HEK293 (cell line): ENCODE measurements at regions not wholly inside any gene's neighbourhood (a gene's known extent, or its start where the extent isn't known, plus 50 kb on each side); places are given as distances from the start of the nearest gene placed in this dataset.

Source experiments
- CTCF ChIA-PET: fragments of 350-600 bp; formaldehyde crosslinking; extraction: SDS; loops from one replicate; lab custom pipeline; 2021; ENCODE audit warnings: antibody characterized with exemption; lab: Yijun Ruan, JAX
- POLR2A ChIA-PET: fragments of 300-600 bp; formaldehyde crosslinking; extraction: SDS; loops from one replicate; lab custom pipeline; 2020; ENCODE audit warnings: antibody characterized with exemption, inconsistent platforms; lab: Yijun Ruan, JAX
- H3K27ac ChIP-seq: fragments of 200-500 bp; sonication (Bioruptor generic); 2 replicates; pipeline ENCODE4 v1.5.1; 2014; ENCODE audit warnings: low read depth, low read length, control low read depth, inconsistent platforms; ENCODE audit errors: extremely low read depth
- H3K36me3 ChIP-seq, 2 experiments: fragments of 200-500 bp in 1 of 2; sonication (Bioruptor generic) in 1 of 2; 1 replicate in 1 of 2; 2 replicates in 1 of 2; pipeline ENCODE4 v1.5.1; 2014 to 2017; ENCODE audit warnings: inconsistent platforms in 2 of 2, low read length in 2 of 2; ENCODE audit not compliant: control insufficient read depth in 2 of 2, insufficient read depth in 1 of 2
- H3K4me1 ChIP-seq: fragments of 200-500 bp; sonication (Bioruptor generic); 2 replicates; pipeline ENCODE4 v1.5.1; 2014; ENCODE audit warnings: mild to moderate bottlenecking, low read length, inconsistent platforms; ENCODE audit not compliant: control insufficient read depth, insufficient read depth
- H3K4me3 ChIP-seq: 2 replicates; pipeline ENCODE4 v1.5.1; 2011; ENCODE audit warnings: low read depth, mild to moderate bottlenecking, control low read depth, low read length, moderate library complexity
- H3K9me3 ChIP-seq: fragments of 200-500 bp; sonication (Bioruptor generic); 2 replicates; pipeline ENCODE4 v1.5.1; 2014; ENCODE audit warnings: low read depth, low read length, inconsistent platforms; ENCODE audit not compliant: control insufficient read depth, insufficient read depth
- BCL11A ChIP-seq: fragments of 450-650 bp; formaldehyde crosslinking; IDR thresholded peaks from 2 replicates; pipeline ENCODE4 v1.5.1; 2016; ENCODE audit warnings: low read depth, missing biosample characterization, missing genetic modification characterization
- FEZF1 ChIP-seq: fragments of 450-650 bp; formaldehyde crosslinking; IDR thresholded peaks from 2 replicates; pipeline ENCODE4 v1.5.1; 2016; ENCODE audit warnings: missing biosample characterization, missing genetic modification characterization
- GFI1B ChIP-seq: fragments of 450-650 bp; formaldehyde crosslinking; IDR thresholded peaks from 2 replicates; pipeline ENCODE4 v1.5.1; 2016; ENCODE audit warnings: missing biosample characterization, missing genetic modification characterization
- GLI2 ChIP-seq: fragments of 450-650 bp; formaldehyde crosslinking; IDR thresholded peaks from 2 replicates; pipeline ENCODE4; 2017; ENCODE audit warnings: missing biosample characterization, missing genetic modification characterization, low read depth, borderline replicate concordance
- HOXD13 ChIP-seq: sonication (generic); formaldehyde crosslinking; IDR thresholded peaks from 2 replicates; pipeline ENCODE4 v1.8.0; 2022; ENCODE audit warnings: missing genetic modification reagents, borderline replicate concordance
- IKZF3 ChIP-seq: fragments of 450-650 bp; IDR thresholded peaks from 2 replicates; pipeline ENCODE4 v1.5.0; 2018; ENCODE audit warnings: missing biosample characterization, mild to moderate bottlenecking, missing genetic modification characterization, moderate library complexity
- INSM2 ChIP-seq: fragments of 450-650 bp; formaldehyde crosslinking; IDR thresholded peaks from 2 replicates; pipeline ENCODE4 v1.5.1; 2016; ENCODE audit warnings: missing biosample characterization, missing genetic modification characterization
- KLF10 ChIP-seq: fragments of 450-650 bp; IDR thresholded peaks from 2 replicates; pipeline ENCODE4 v1.5.1; 2018; ENCODE audit warnings: missing biosample characterization, mild to moderate bottlenecking, missing genetic modification characterization
- TCF7L2 ChIP-seq: IDR thresholded peaks from 2 replicates; pipeline ENCODE4 v1.6.1; 2011; ENCODE audit warnings: low read depth, mild to moderate bottlenecking, inconsistent platforms, low read length, moderate library complexity, borderline replicate concordance
- ZBTB8A ChIP-seq: fragments of 450-650 bp; formaldehyde crosslinking; IDR thresholded peaks from 2 replicates; pipeline ENCODE4 v1.5.1; 2016; ENCODE audit warnings: missing biosample characterization, missing genetic modification characterization
- ZEB2 ChIP-seq: fragments of 450-650 bp; formaldehyde crosslinking; IDR thresholded peaks from 2 replicates; pipeline ENCODE4 v1.5.1; 2016; ENCODE audit warnings: missing biosample characterization, missing genetic modification characterization
- ZNF112 ChIP-seq: fragments of 450-650 bp; formaldehyde crosslinking; IDR thresholded peaks from 2 replicates; pipeline ENCODE4 v1.5.0; 2017; ENCODE audit warnings: missing biosample characterization, missing genetic modification characterization
- ZNF157 ChIP-seq: fragments of 450-650 bp; formaldehyde crosslinking; IDR thresholded peaks from 2 replicates; pipeline ENCODE4 v1.5.1; 2016; ENCODE audit warnings: missing biosample characterization, missing genetic modification characterization
- ZNF174 ChIP-seq: fragments of 450-650 bp; formaldehyde crosslinking; IDR thresholded peaks from 2 replicates; pipeline ENCODE4 v1.5.0; 2017; ENCODE audit warnings: missing biosample characterization, mild to moderate bottlenecking, missing genetic modification characterization
- ZNF19 ChIP-seq: fragments of 450-650 bp; formaldehyde crosslinking; IDR thresholded peaks from 2 replicates; pipeline ENCODE4; 2016; ENCODE audit warnings: missing biosample characterization, missing genetic modification characterization, low read depth
- ZNF202 ChIP-seq: fragments of 450-650 bp; formaldehyde crosslinking; IDR thresholded peaks from 2 replicates; pipeline ENCODE4 v1.5.1; 2016; ENCODE audit warnings: missing biosample characterization, missing genetic modification characterization, borderline replicate concordance
- ZNF354C ChIP-seq: fragments of 450-650 bp; formaldehyde crosslinking; IDR thresholded peaks from 2 replicates; pipeline ENCODE4 v1.5.1; 2016; ENCODE audit warnings: missing biosample characterization, missing genetic modification characterization, low read depth, borderline replicate concordance
- ZNF398 ChIP-seq: fragments of 450-650 bp; formaldehyde crosslinking; IDR thresholded peaks from 2 replicates; pipeline ENCODE4 v1.5.1; 2017; ENCODE audit warnings: missing biosample characterization, missing genetic modification characterization
- ZNF426 ChIP-seq: fragments of 450-650 bp; formaldehyde crosslinking; IDR thresholded peaks from 2 replicates; pipeline ENCODE4 v1.5.1; 2017; ENCODE audit warnings: missing biosample characterization, missing genetic modification characterization, mild to moderate bottlenecking, inconsistent platforms, moderate library complexity
- ZNF48 ChIP-seq: fragments of 450-650 bp; formaldehyde crosslinking; IDR thresholded peaks from 2 replicates; pipeline ENCODE4 v1.5.1; 2016; ENCODE audit warnings: missing biosample characterization, missing genetic modification characterization
- ZNF580 ChIP-seq: fragments of 450-650 bp; formaldehyde crosslinking; IDR thresholded peaks from 2 replicates; pipeline ENCODE4 v1.5.1; 2016; ENCODE audit warnings: missing biosample characterization, missing genetic modification characterization
- ZNF660 ChIP-seq: fragments of 450-650 bp; IDR thresholded peaks from 2 replicates; pipeline ENCODE4 v1.5.1; 2018; ENCODE audit warnings: missing biosample characterization, mild to moderate bottlenecking, missing genetic modification characterization
- ZNF76 ChIP-seq: fragments of 450-650 bp; formaldehyde crosslinking; IDR thresholded peaks from 2 replicates; pipeline ENCODE4; 2016; ENCODE audit warnings: low read depth, missing biosample characterization, missing genetic modification characterization, borderline replicate concordance
- ZSCAN16 ChIP-seq: fragments of 450-650 bp; formaldehyde crosslinking; IDR thresholded peaks from 2 replicates; pipeline ENCODE4 v1.5.1; 2016; ENCODE audit warnings: missing biosample characterization, missing genetic modification characterization
- ZXDB ChIP-seq: fragments of 450-650 bp; formaldehyde crosslinking; IDR thresholded peaks from 2 replicates; pipeline ENCODE4 v1.5.1; 2016; ENCODE audit warnings: missing biosample characterization, missing genetic modification characterization
- TF ChIP-seq, protein P1 (sequence below): fragments of 450-650 bp; IDR thresholded peaks from 2 replicates; pipeline ENCODE4 v1.5.1; 2018; ENCODE audit warnings: missing biosample characterization, missing genetic modification characterization
- TF ChIP-seq, protein P2 (sequence below): fragments of 450-650 bp; formaldehyde crosslinking; IDR thresholded peaks from 2 replicates; pipeline ENCODE4 v1.5.1; 2017; ENCODE audit warnings: missing biosample characterization, missing genetic modification characterization

DNA sequence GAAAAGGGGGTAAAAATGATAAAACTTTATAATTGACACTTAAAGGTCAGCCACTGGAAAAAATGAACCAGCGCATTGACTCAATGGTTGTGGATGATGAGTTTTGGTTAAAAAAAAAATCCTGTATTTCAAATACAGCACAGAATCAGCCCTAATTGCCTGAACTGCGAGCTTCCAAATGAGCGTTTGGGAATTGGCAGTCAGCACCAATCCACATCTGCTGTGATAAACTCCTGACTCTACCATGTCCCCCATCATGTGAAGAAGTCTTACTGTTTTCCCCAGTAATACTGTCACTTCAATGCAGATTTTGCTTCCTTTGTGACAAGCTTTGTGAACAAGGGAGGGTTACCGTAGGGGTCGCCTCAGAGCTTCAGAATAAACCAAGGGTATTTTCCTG is 235.4 kb downstream of the EBLN2 start:
- ChIA-PET POLR2A (no interaction called here), CTCF (interaction anchor here (0.7 kb wide), 1 partner anchor 133 kb away, joined by 3 read pairs; no protein-coding TSS in a partner anchor)

DNA sequence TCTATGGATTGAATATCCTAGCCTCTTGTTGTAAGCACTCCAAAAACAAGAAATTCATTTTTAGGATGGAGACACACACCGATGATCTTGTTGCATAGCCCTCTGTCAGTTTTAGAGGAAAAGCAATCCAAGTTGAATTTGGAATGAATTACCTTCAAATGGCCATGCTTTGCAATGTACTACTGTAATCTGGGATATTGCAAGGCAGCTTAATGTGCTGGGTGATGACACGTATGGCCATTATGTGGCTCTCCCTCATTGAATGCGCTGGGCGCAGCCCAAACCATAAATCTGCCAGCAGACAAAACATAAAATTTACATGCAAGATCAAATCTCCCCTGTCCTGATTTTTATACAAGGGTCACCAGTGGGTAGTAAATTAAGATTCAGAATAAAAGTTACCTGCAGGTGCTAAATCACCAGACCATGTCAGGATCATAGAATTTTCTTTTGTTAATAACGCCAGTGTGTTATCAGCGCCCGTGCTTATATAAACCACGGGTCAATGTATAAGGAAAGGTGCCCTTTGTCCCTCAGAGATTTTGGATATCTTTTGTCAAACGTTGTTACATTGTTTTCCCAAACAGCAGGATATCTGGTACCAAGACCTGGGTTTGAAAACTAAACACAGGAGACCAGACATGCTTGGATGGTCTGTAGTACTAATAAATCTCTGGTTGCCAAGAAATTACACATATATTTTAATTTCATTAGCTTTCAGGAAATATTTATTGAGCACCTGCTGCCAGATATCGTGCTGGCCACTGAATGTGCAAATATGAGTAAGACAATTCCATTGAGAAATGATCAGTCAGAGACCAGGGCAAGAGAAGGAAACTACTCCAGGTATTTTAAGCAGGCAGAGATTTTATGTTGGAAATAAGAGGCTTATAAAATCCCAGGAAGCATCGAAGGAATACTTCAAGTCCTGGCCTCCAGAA is 237.1 kb downstream of the EBLN2 start:
- Histone ChIP-seq H3K36me3 (no peaks in the 10 kb centered on the region), H3K4me3 (no peak overlapping the region), H3K4me1 (peaks cover 11% of the 10 kb centered on the region), H3K27ac (peak overlapping the region; percentile 40; the same call in 1 of the 2 replicates), H3K9me3 (no peaks in the 10 kb centered on the region)
- CTCF ChIA-PET: interaction anchor here (0.6 kb wide), 1 partner anchor 214 kb away, joined by 3 read pairs; no protein-coding TSS in a partner anchor
- POLR2A ChIA-PET: no interaction called here
- TF ChIP-seq HOXD13 (no peak), ZNF202 (tag by site-specific recombination) (no peak), ZNF157 (tag by site-specific recombination) (no peak), ZXDB (no peak), BCL11A (tag by site-specific recombination) (no peak), ZNF398 (tag by site-specific recombination) (no peak), ZNF48 (tag by site-specific recombination) (no peak), GLI2 (tag by site-specific recombination) (no peak), ZNF19 (no peak), ZNF426 (tag by site-specific recombination) (no peak), ZNF76 (no peak), TCF7L2 (peak; percentile 81; the same call in 1 of the 2 replicates), ZNF580 (0 out of 2 replicates have a peak, but pooled peaks have one; percentile 27), KLF10 (tag by site-specific recombination) (peak; percentile 46; the same call in 1 of the 2 replicates), ZNF174 (tag by site-specific recombination) (no peak), ZSCAN16 (no peak), ZNF112 (tag by site-specific recombination) (no peak), INSM2 (tag by site-specific recombination) (no peak), GFI1B (tag by site-specific recombination) (peak; percentile 81), ZNF354C (no peak), ZBTB8A (tag by site-specific recombination) (peak; percentile 42; the same call in 1 of the 2 replicates), IKZF3 (peak; percentile 65; the same call in 1 of the 2 replicates), ZEB2 (peak; percentile 44; the same call in 1 of the 2 replicates)
- TF ChIP-seq, protein P1, sequence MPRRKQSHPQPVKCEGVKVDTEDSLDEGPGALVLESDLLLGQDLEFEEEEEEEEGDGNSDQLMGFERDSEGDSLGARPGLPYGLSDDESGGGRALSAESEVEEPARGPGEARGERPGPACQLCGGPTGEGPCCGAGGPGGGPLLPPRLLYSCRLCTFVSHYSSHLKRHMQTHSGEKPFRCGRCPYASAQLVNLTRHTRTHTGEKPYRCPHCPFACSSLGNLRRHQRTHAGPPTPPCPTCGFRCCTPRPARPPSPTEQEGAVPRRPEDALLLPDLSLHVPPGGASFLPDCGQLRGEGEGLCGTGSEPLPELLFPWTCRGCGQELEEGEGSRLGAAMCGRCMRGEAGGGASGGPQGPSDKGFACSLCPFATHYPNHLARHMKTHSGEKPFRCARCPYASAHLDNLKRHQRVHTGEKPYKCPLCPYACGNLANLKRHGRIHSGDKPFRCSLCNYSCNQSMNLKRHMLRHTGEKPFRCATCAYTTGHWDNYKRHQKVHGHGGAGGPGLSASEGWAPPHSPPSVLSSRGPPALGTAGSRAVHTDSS (tag by site-specific recombination): no peak
- TF ChIP-seq, protein P2, sequence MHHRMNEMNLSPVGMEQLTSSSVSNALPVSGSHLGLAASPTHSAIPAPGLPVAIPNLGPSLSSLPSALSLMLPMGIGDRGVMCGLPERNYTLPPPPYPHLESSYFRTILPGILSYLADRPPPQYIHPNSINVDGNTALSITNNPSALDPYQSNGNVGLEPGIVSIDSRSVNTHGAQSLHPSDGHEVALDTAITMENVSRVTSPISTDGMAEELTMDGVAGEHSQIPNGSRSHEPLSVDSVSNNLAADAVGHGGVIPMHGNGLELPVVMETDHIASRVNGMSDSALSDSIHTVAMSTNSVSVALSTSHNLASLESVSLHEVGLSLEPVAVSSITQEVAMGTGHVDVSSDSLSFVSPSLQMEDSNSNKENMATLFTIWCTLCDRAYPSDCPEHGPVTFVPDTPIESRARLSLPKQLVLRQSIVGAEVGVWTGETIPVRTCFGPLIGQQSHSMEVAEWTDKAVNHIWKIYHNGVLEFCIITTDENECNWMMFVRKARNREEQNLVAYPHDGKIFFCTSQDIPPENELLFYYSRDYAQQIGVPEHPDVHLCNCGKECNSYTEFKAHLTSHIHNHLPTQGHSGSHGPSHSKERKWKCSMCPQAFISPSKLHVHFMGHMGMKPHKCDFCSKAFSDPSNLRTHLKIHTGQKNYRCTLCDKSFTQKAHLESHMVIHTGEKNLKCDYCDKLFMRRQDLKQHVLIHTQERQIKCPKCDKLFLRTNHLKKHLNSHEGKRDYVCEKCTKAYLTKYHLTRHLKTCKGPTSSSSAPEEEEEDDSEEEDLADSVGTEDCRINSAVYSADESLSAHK (tag by site-specific recombination): peak; percentile 64

More for the DNA sequence above, 235.4 kb downstream of the EBLN2 start:
- no peak overlapping the region for H3K27ac ChIP-seq
- peaks cover 11% of the 10 kb centered on the region for H3K4me1 ChIP-seq
- no peaks in the 10 kb centered on the region for H3K36me3 ChIP-seq
- no peak overlapping the region for H3K4me3 ChIP-seq
- 0 out of 2 replicates have a peak, but pooled peaks have one; percentile 32 for TF ChIP-seq FEZF1 (tag by site-specific recombination)
- no peak for TF ChIP-seq ZNF660
- H3K9me3 ChIP-seq: no peaks in the 10 kb centered on the region
